ENCODE measurements at regions not wholly inside any gene's neighbourhood (a gene's known extent, or its start where the extent isn't known, plus 50 kb on each side); places are given as distances from the start of the nearest gene placed in this dataset.

DNA sequence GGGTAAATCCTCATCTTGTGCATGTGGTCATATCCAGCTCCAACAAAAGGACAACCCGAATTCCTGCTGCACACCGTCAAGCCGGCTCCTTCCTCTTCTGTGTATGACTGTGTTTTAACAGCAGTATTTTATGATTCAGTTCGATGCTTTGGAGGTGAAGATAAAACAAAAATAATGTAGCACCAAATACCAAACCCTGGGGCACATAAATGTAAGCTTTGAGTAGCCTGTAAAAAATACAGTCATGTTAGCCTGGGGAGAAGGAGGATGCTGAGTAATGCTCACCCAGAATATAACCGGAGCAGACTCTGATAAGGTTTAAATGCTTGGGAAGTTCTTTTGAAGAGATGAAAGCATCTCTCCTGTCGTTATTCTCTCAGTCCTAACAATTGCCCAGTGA lies 225.0 kb downstream of the SUCLG1 start:
- TF ChIP-seq, protein P1, sequence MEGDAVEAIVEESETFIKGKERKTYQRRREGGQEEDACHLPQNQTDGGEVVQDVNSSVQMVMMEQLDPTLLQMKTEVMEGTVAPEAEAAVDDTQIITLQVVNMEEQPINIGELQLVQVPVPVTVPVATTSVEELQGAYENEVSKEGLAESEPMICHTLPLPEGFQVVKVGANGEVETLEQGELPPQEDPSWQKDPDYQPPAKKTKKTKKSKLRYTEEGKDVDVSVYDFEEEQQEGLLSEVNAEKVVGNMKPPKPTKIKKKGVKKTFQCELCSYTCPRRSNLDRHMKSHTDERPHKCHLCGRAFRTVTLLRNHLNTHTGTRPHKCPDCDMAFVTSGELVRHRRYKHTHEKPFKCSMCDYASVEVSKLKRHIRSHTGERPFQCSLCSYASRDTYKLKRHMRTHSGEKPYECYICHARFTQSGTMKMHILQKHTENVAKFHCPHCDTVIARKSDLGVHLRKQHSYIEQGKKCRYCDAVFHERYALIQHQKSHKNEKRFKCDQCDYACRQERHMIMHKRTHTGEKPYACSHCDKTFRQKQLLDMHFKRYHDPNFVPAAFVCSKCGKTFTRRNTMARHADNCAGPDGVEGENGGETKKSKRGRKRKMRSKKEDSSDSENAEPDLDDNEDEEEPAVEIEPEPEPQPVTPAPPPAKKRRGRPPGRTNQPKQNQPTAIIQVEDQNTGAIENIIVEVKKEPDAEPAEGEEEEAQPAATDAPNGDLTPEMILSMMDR (IDR thresholded peaks at IDR 0.05), result no peak
- TF ChIP-seq POLR2A (IDR thresholded peaks at IDR 0.05), result no peak
- no peak for TF ChIP-seq POLR2AphosphoS5 (IDR thresholded peaks at IDR 0.05)

All from breast epithelium (tissue), 3 donors.